ENCODE measurements at regions not wholly inside any gene's neighbourhood (a gene's known extent, or its start where the extent isn't known, plus 50 kb on each side); places are given as distances from the start of the nearest gene placed in this dataset.

GRCh38 chr3:165347526-165347925 is 151.3 kb upstream of the SLITRK3 start:
- ChIA-PET POLR2A (no interaction called here), CTCF (ENCODE audit: low intra/inter-chr PET ratio, low total read pairs) (no interaction called here)
- WGBS (ENCODE audit: low lambda C conversion rate), result 23% methylated on average over 4 of the region's 4 CpGs
- Histone ChIP-seq H3K36me3 (replicated peaks in 1 of 2; ENCODE audit: control insufficient read depth in 1 of 2, insufficient read depth in 2 of 2, low read length in 2 of 2) (no peaks in the 10 kb centered on the region), H3K9me3 (ENCODE audit: low read length) (no peaks in the 10 kb centered on the region), H3K4me3 (replicated peaks in 1 of 3; ENCODE audit: insufficient read depth in 1 of 3, low read depth in 2 of 3, low read length in 3 of 3) (no peak overlapping the region), H3K4me1 (ENCODE audit: insufficient read depth, low read length) (no peaks in the 10 kb centered on the region), H3K9ac (ENCODE audit: insufficient read depth, low read depth, low read length) (no peak overlapping the region), H3K79me2 (ENCODE audit: insufficient read depth, low read length) (no peaks in the 10 kb centered on the region), H2AFZ (ENCODE audit: low read length) (no peak overlapping the region), H3K27ac (ENCODE audit: extremely low read length, insufficient read depth, low read length) (no peak overlapping the region), H4K20me1 (ENCODE audit: insufficient read depth, low read length) (no peaks in the 10 kb centered on the region), H3K27me3 (ENCODE audit: control insufficient read depth in 1 of 2, insufficient read depth in 2 of 2, low read length in 2 of 2) (no peaks in the 10 kb centered on the region), H3K4me2 (ENCODE audit: low read depth, low read length) (no peak overlapping the region)
- FAIRE-seq (no peak), DNase-seq (ENCODE audit: low spot score) (no peak), ATAC-seq (no peak)
- in situ Hi-C loops (cut with HindIII; ENCODE audit: extremely low pct_ligation_motif_present, low pct_unique_long_range_greater_than_20kb) (no loop called here), intact Hi-C loops (cut with micrococcal nuclease; ENCODE audit: unreplicated experiment) (no loop called here)
- TF ChIP-seq ZNF143 (CRISPR knock-in tag; IDR thresholded peaks at IDR 0.05) (no peak), ZNF687 (CRISPR knock-in tag; IDR thresholded peaks at IDR 0.05) (no peak), HHEX (CRISPR knock-in tag; IDR thresholded peaks at IDR 0.05) (no peak), ZNF160 (CRISPR knock-in tag; IDR thresholded peaks at IDR 0.05) (no peak), ZNF280D (CRISPR knock-in tag; IDR thresholded peaks at IDR 0.05) (no peak)
- no TSS peak for BruUV-seq (replicated peaks)
